Ammon's horn (tissue), 1 donor: ENCODE measurements at regions not wholly inside any gene's neighbourhood (a gene's known extent, or its start where the extent isn't known, plus 50 kb on each side); places are given as distances from the start of the nearest gene placed in this dataset.

Source experiments
- DNase-seq: peaks from one replicate; pipeline ENCODE4 v3.0.0-alpha.2; 2016; ENCODE audit warnings: low spot score

GRCh38 chr2:147364597-147364996 lies 480.2 kb upstream of the ACVR2A start:
- no peak for DNase-seq

GRCh38 chr2:147363181-147363580 lies 481.6 kb upstream of the ACVR2A start:
- DNase-seq: no peak

- no peak for DNase-seq
Measured at GRCh38 chr2:147358375-147358774, 486.5 kb upstream of the ACVR2A start.

- no peak for DNase-seq
Measured at GRCh38 chr2:147356157-147356556, 488.7 kb upstream of the ACVR2A start.

- DNase-seq: no peak
Measured at GRCh38 chr2:147355706-147356105, 489.1 kb upstream of the ACVR2A start.

- DNase-seq: no peak
Measured at GRCh38 chr2:147353072-147353381, 491.8 kb upstream of the ACVR2A start.

- DNase-seq: no peak
Measured at GRCh38 chr2:147352264-147353071, 492.4 kb upstream of the ACVR2A start.

- DNase-seq: peak; percentile 12
Measured at GRCh38 chr2:147351784-147352183, 493.0 kb upstream of the ACVR2A start.

- no peak for DNase-seq
Measured at GRCh38 chr2:147348931-147349555, 495.8 kb upstream of the ACVR2A start.

GRCh38 chr2:147346142-147346541 lies 498.7 kb upstream of the ACVR2A start:
- DNase-seq: no peak

- DNase-seq: no peak
Measured at GRCh38 chr2:147345246-147345645, 499.6 kb upstream of the ACVR2A start.

GRCh38 chr2:147342329-147342728 lies 502.5 kb upstream of the ACVR2A start:
- DNase-seq: no peak

- DNase-seq: peak; percentile 14
Measured at GRCh38 chr2:147331790-147332419, 512.9 kb upstream of the ACVR2A start.

- DNase-seq: no peak
Measured at GRCh38 chr2:147330925-147331324, 513.9 kb upstream of the ACVR2A start.

- no peak for DNase-seq
Measured at GRCh38 chr2:147327613-147328012, 517.2 kb upstream of the ACVR2A start.

- DNase-seq: no peak
Measured at GRCh38 chr2:147325990-147326389, 518.8 kb upstream of the ACVR2A start.

- DNase-seq: no peak
Measured at GRCh38 chr2:147320146-147320545, 524.7 kb upstream of the ACVR2A start.

GRCh38 chr2:147311058-147311430 lies 533.8 kb upstream of the ACVR2A start:
- DNase-seq: no peak

- no peak for DNase-seq
Measured at GRCh38 chr2:147310335-147311057, 534.3 kb upstream of the ACVR2A start.

GRCh38 chr2:147297820-147298219 lies 547.0 kb upstream of the ACVR2A start:
- no peak for DNase-seq

GRCh38 chr2:147294825-147295392 lies 549.9 kb upstream of the ACVR2A start:
- no peak for DNase-seq
